KMS-11 (cell line): ENCODE measurements at regions not wholly inside any gene's neighbourhood (a gene's known extent, or its start where the extent isn't known, plus 50 kb on each side); places are given as distances from the start of the nearest gene placed in this dataset.

Experiments
- H2AFZ ChIP-seq: fragments of 200-600 bp; sonication (generic); 2 replicates; pipeline ENCODE4 v1.6.1; 2016; ENCODE audit warnings: antibody characterized with exemption, mixed run types, low read depth
- H3K27ac ChIP-seq: fragments of 200-600 bp; sonication (generic); 2 replicates; pipeline ENCODE4 v1.6.1; 2016; ENCODE audit warnings: mild to moderate bottlenecking, mixed run types
- H3K27me3 ChIP-seq: fragments of 200-600 bp; sonication (generic); 2 replicates; pipeline ENCODE4 v1.6.1; 2017; ENCODE audit warnings: mild to moderate bottlenecking, low read depth, mixed run types, moderate library complexity; ENCODE audit not compliant: insufficient read depth
- H3K36me3 ChIP-seq: fragments of 200-600 bp; sonication (generic); 2 replicates; pipeline ENCODE4 v1.6.1; 2017; ENCODE audit warnings: mild to moderate bottlenecking, mixed run types; ENCODE audit not compliant: insufficient read depth
- H3K4me1 ChIP-seq: fragments of 200-600 bp; sonication (generic); 2 replicates; pipeline ENCODE4 v1.6.1; 2016; ENCODE audit warnings: mild to moderate bottlenecking, low read depth, mixed run types; ENCODE audit not compliant: poor library complexity, severe bottlenecking
- H3K4me2 ChIP-seq: fragments of 200-600 bp; sonication (generic); 2 replicates; pipeline ENCODE4 v1.7.0; 2016; ENCODE audit warnings: mild to moderate bottlenecking, mixed run types
- H3K4me3 ChIP-seq: fragments of 200-600 bp; sonication (generic); IDR thresholded peaks from 2 replicates; pipeline ENCODE4 v1.6.1; 2017; ENCODE audit warnings: low read depth, low read length, mixed read lengths; ENCODE audit not compliant: insufficient read depth
- H3K79me2 ChIP-seq: fragments of 200-600 bp; sonication (generic); 2 replicates; pipeline ENCODE4 v1.6.1; 2016; ENCODE audit warnings: low read depth, mixed run types; ENCODE audit not compliant: insufficient read depth
- H3K9ac ChIP-seq: fragments of 200-600 bp; sonication (generic); 2 replicates; pipeline ENCODE4 v1.6.1; 2016; ENCODE audit warnings: mild to moderate bottlenecking, mixed run types
- H4K20me1 ChIP-seq: fragments of 200-600 bp; sonication (generic); 2 replicates; pipeline ENCODE4 v1.6.1; 2016; ENCODE audit warnings: mild to moderate bottlenecking, mixed run types; ENCODE audit not compliant: insufficient read depth
- TF ChIP-seq, protein P1 (sequence below): fragments of 200-600 bp; sonication (generic); conservative IDR thresholded peaks from 2 replicates; pipeline ENCODE4 v1.6.1; 2017; ENCODE audit warnings: low read depth, mild to moderate bottlenecking, antibody characterized with exemption, low read length, moderate library complexity, mixed read lengths

DNA sequence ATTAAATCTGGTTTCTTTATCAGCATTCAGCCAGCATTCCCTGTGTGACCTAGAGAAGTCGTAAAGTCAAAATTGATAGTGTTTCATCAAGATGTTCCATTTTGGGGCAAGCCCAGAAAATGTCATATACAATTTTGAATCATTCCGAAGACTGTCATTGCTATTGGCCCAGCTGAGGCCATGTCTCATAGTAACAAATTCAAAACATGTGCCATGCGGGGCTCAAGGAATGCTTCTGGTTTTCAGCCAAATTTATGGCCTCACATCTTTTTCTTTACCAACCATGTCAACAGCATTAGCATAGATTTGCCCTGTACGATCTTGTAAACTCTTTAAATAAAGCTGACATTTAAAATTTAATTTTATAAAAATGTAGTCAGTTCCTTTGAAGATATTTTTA is 314.7 kb downstream of the PAX1 start:
- H4K20me1 ChIP-seq: no peaks in the 10 kb centered on the region
- H3K4me2 ChIP-seq: no peak overlapping the region
- H3K36me3 ChIP-seq: no peaks in the 10 kb centered on the region
- no peaks in the 10 kb centered on the region for H3K27me3 ChIP-seq
- H2AFZ ChIP-seq: no peak overlapping the region
- H3K9ac ChIP-seq: no peak overlapping the region
- H3K4me1 ChIP-seq: no peaks in the 10 kb centered on the region
- H3K4me3 ChIP-seq: no peak overlapping the region
- no peaks in the 10 kb centered on the region for H3K79me2 ChIP-seq
- TF ChIP-seq, protein P1, sequence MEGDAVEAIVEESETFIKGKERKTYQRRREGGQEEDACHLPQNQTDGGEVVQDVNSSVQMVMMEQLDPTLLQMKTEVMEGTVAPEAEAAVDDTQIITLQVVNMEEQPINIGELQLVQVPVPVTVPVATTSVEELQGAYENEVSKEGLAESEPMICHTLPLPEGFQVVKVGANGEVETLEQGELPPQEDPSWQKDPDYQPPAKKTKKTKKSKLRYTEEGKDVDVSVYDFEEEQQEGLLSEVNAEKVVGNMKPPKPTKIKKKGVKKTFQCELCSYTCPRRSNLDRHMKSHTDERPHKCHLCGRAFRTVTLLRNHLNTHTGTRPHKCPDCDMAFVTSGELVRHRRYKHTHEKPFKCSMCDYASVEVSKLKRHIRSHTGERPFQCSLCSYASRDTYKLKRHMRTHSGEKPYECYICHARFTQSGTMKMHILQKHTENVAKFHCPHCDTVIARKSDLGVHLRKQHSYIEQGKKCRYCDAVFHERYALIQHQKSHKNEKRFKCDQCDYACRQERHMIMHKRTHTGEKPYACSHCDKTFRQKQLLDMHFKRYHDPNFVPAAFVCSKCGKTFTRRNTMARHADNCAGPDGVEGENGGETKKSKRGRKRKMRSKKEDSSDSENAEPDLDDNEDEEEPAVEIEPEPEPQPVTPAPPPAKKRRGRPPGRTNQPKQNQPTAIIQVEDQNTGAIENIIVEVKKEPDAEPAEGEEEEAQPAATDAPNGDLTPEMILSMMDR: no peak
- no peak overlapping the region for H3K27ac ChIP-seq

DNA sequence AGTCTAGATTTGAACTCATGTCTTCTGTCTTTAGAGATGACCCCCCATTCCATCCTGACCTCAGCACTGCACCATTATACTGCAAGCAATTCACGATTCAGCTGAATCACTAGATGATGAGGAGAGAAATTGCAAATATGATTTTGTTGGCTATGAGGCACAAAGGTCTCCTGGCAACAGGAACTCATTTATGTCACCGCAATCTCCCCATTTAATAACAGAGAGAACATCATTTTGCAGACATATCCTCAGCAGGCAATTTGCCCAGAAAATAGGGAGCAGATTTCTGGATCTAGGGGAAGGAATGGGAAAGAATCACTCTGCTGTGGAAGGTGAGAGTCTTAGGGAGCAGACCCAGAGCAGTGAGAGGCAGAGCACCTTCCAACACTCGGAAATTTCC is 303.0 kb downstream of the PAX1 start:
- H3K27ac ChIP-seq: no peak overlapping the region
- H4K20me1 ChIP-seq: no peaks in the 10 kb centered on the region
- H3K79me2 ChIP-seq: no peaks in the 10 kb centered on the region
- H2AFZ ChIP-seq: no peak overlapping the region
- no peak overlapping the region for H3K4me2 ChIP-seq
- H3K4me3 ChIP-seq: no peak overlapping the region
- H3K36me3 ChIP-seq: no peaks in the 10 kb centered on the region
- no peak overlapping the region for H3K9ac ChIP-seq
- H3K4me1 ChIP-seq: no peaks in the 10 kb centered on the region
- TF ChIP-seq, protein P1: no peak
- no peaks in the 10 kb centered on the region for H3K27me3 ChIP-seq

GRCh38 chr20:22006306-22006705 is 300.8 kb downstream of the PAX1 start:
- no peaks in the 10 kb centered on the region for H3K36me3 ChIP-seq
- H3K4me1 ChIP-seq: no peaks in the 10 kb centered on the region
- TF ChIP-seq, protein P1: no peak
- H3K9ac ChIP-seq: no peak overlapping the region
- no peak overlapping the region for H3K4me2 ChIP-seq
- H3K27ac ChIP-seq: no peak overlapping the region
- no peak overlapping the region for H3K4me3 ChIP-seq
- H3K27me3 ChIP-seq: no peaks in the 10 kb centered on the region
- no peaks in the 10 kb centered on the region for H4K20me1 ChIP-seq
- H2AFZ ChIP-seq: no peak overlapping the region
- no peaks in the 10 kb centered on the region for H3K79me2 ChIP-seq

GRCh38 chr20:22005535-22005934 is 300.1 kb downstream of the PAX1 start:
- Histone ChIP-seq H3K4me2 (no peak overlapping the region), H3K36me3 (no peaks in the 10 kb centered on the region), H4K20me1 (no peaks in the 10 kb centered on the region), H2AFZ (no peak overlapping the region), H3K27ac (no peak overlapping the region), H3K4me1 (no peaks in the 10 kb centered on the region), H3K4me3 (no peak overlapping the region), H3K79me2 (no peaks in the 10 kb centered on the region), H3K9ac (no peak overlapping the region), H3K27me3 (no peaks in the 10 kb centered on the region)
- TF ChIP-seq, protein P1: no peak
